ENCODE measurements at regions not wholly inside any gene's neighbourhood (a gene's known extent, or its start where the extent isn't known, plus 50 kb on each side); places are given as distances from the start of the nearest gene placed in this dataset.

GRCh38 chr15:61281328-61281727 lies 52.2 kb upstream of the RORA start (continued):
- no peak for TF ChIP-seq HLTF (IDR thresholded peaks at IDR 0.05)
- no peak for TF ChIP-seq ZFP1 (CRISPR knock-in tag; IDR thresholded peaks at IDR 0.05)
- no peak for TF ChIP-seq DPF2 (IDR thresholded peaks at IDR 0.05)
- no peak for TF ChIP-seq ZC3H11A (IDR thresholded peaks at IDR 0.05; ENCODE audit: low read depth, low read length)

Data from K562 (cell line).